ENCODE measurements at regions not wholly inside any gene's neighbourhood (a gene's known extent, or its start where the extent isn't known, plus 50 kb on each side); places are given as distances from the start of the nearest gene placed in this dataset.

GRCh38 chr10:29692121-29692539 lies 57.4 kb upstream of the SVIL start:
- no peak for DNase-seq

More at GRCh38 chr10:29692121-29692539, 57.4 kb upstream of the SVIL start:
- no peaks in the 10 kb centered on the region for H3K27me3 ChIP-seq (ENCODE audit: insufficient read depth, low read length)
- peak overlapping the region; percentile 52 to 85 (median 75); a peak in 6 of 7 replicates for H3K27ac Mint-ChIP-seq
- no peak overlapping the region for H2AK5ac ChIP-seq (ENCODE audit: insufficient read length, low read length)
- H2AFZ ChIP-seq (ENCODE audit: low read length), result no peak overlapping the region
- H3K56ac ChIP-seq (ENCODE audit: insufficient read length, low read depth, low read length), result no peak overlapping the region
- no peaks in the 10 kb centered on the region for H3K27me3 Mint-ChIP-seq (ENCODE audit: low read depth)
- no peak overlapping the region; a peak in 1 of 5 replicates for H3K4me3 Mint-ChIP-seq
- H3K36me3 Mint-ChIP-seq (ENCODE audit: insufficient read depth in 1 of 3, low read depth in 3 of 3), result peaks cover 4 to 5% (median 4%) of the 10 kb centered on the region in 3 experiments; a peak in 5 of 7 replicates
- peaks cover 48 to 51% of the 10 kb centered on the region in 2 experiments for H3K4me1 Mint-ChIP-seq
- H3K9me3 Mint-ChIP-seq, result peaks cover 0 to 4% of the 10 kb centered on the region in 2 experiments; a peak in 2 of 5 replicates
- no peak overlapping the region for H4K8ac ChIP-seq (replicated peaks; ENCODE audit: insufficient read length, low read depth, low read length)
- H2BK12ac ChIP-seq (ENCODE audit: insufficient read length, low read depth, low read length), result no peak overlapping the region
- H3K23me2 ChIP-seq (ENCODE audit: insufficient read length, low read depth, low read length, poor library complexity, severe bottlenecking), result no peaks in the 10 kb centered on the region
- no CpG with 5 or more reads among the region's 5 CpGs for WGBS (ENCODE audit: extremely low coverage, insufficient read length, low lambda C conversion rate)
- H3K79me1 ChIP-seq (ENCODE audit: insufficient read depth, low read depth, low read length, poor library complexity, severe bottlenecking), result no peaks in the 10 kb centered on the region
- H3K18ac ChIP-seq (ENCODE audit: insufficient read length, low read depth, low read length), result peak overlapping the region; percentile 7
- TF ChIP-seq CTCF (conservative IDR thresholded peaks at IDR 0.05), result no peak
- H4K20me1 ChIP-seq (ENCODE audit: control insufficient read depth, insufficient read depth, insufficient read length), result no peaks in the 10 kb centered on the region
- peak overlapping the region; percentile 56 for H3K4me2 ChIP-seq (ENCODE audit: insufficient read depth, insufficient read length, low read length)
- no peak overlapping the region for H3K4ac ChIP-seq (ENCODE audit: low read depth, low read length)
- no peaks in the 10 kb centered on the region for H3K9me3 ChIP-seq (ENCODE audit: control insufficient read depth, low read depth, low read length)
- H3K23ac ChIP-seq (ENCODE audit: insufficient read length, low read depth, low read length), result no peak overlapping the region
- peak overlapping the region; percentile 88 for H3K27ac ChIP-seq (ENCODE audit: insufficient read length, low read depth, low read length)
- H2BK20ac ChIP-seq (ENCODE audit: low read depth, low read length, poor library complexity, severe bottlenecking), result no peak overlapping the region
- no peak overlapping the region for H3K9ac ChIP-seq (ENCODE audit: extremely low read depth, insufficient read length, low read length)
- H2BK5ac ChIP-seq (ENCODE audit: insufficient read length, low read length), result no peak overlapping the region
- H3T11ph ChIP-seq (ENCODE audit: low read length), result no peak overlapping the region
- H3K14ac ChIP-seq (ENCODE audit: insufficient read depth, low read length), result no peak overlapping the region
- H2BK15ac ChIP-seq (ENCODE audit: low read depth, low read length), result no peak overlapping the region
- no peak overlapping the region for H4K5ac ChIP-seq (ENCODE audit: insufficient read length, low read depth, low read length)
- no peak overlapping the region for H2BK120ac ChIP-seq (ENCODE audit: low read depth, low read length, poor library complexity, severe bottlenecking)
- H3K79me2 ChIP-seq (ENCODE audit: insufficient read depth, low read length), result no peaks in the 10 kb centered on the region
- H4K91ac ChIP-seq (ENCODE audit: insufficient read length, low read depth, low read length), result no peak overlapping the region
- H3K4me1 ChIP-seq (ENCODE audit: insufficient read depth, low read length), result peaks cover 15% of the 10 kb centered on the region
